HG03521 (cell line): ENCODE measurements at regions not wholly inside any gene's neighbourhood (a gene's known extent, or its start where the extent isn't known, plus 50 kb on each side); places are given as distances from the start of the nearest gene placed in this dataset.
"Not testable (repeated sequence)": the region's sequence is repeated elsewhere in the genome, so short reads cannot be mapped to it uniquely, and the experiment has no call there.

ENCODE experiments used
- ATAC-seq: cut with Tn5 transposase; IDR thresholded peaks from one replicate; pipeline ENCODE4 v1.9.1; 2021; ENCODE audit warnings: mild to moderate bottlenecking, moderate library complexity; ENCODE audit not compliant: unreplicated experiment

DNA sequence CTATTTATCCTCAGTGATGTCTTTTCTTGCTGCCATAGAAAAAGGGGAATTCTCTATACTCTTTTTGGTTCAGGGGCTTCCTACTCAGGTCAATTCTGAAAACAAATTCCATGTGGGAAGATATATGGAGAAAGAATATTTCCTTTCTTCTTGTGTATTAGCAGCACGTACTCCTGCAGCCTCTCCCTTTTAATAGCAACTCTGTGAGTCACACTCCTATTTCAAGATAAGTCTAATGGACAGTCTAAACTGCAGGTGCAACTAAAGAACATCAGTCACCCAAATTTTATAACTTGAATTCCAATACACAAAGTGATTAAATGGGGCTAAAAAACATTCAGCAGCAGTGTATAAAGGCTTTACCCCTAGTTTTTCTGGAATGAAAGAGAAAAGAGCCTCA lies 942.2 kb downstream of the CNTNAP5 start:
- ATAC-seq = no peak

DNA sequence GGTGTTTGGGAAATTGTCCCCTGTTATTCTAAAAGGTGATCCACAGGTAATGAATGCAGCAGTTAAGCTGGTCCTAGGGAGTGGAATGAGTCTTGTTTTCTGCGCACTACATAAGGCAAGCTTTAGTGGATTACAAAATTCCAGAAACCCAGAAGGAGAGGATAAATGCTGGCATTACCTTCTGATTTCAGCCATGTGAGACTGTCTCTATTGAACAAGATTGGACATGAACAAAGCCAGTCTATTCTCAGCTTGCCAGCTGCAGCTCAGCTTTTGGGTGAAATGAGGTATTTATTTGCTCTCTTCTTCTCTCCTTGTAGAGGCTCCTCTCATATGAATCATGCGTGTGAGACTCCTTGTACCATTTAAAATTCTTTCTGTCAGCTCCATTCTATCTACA lies 944.9 kb downstream of the CNTNAP5 start:
- ATAC-seq = no peak

DNA sequence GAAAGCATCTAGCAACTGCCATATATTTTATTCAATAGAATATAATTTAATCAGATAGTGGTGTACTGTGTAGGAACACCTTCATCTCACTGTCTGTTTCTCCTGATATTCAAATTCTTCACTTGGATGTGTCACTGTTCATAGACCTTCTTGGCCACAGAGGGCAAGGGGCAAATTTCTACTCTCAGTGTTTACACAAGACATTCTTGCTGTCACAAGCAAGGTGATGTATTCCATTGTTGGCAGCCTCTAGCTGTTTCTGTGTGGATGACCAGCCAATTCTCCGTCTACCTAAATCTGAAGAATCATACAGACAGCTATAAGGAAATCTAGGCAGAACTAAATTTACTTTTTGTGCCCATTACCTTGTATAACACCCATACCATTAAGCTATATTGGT lies 948.3 kb downstream of the CNTNAP5 start:
- no peak for ATAC-seq

DNA sequence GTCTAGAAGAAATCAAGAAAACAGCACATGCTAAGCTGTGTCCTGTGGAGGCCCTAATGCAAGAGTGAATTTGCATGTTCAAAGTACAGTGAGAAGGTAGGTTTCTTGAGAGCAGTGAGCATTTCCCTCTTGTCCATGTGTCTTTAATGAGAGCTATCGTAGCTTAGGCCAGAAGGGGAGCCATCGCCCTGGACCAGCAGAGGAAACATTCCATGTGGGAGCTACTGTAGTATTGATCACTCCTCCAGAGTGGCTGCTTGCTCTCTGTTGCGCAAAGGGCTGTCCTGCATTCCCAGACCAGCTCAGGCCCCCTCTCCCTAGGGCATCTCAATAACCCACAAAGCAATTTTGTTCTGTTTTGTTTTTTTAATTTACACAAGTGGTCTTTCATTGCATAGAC lies 950.1 kb downstream of the CNTNAP5 start:
- ATAC-seq = no peak

DNA sequence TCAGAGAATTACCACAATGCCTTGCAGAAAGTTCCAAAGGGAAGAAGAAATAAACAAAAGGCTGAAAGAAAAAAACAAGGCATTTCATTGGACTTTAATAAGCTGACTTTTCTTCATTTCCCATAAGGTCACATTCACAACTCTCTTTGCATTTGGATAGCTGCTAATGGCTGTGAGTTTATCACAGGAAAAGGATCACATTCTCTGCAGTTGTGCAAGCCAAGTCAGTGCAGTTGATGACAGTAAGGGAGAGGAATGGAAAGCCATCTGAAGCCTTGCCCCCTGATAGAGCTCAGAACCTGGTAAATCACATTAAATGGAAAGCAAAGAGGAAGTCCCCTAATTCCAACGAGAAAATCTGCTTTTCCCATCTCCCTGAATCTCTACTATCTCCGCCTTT lies 950.6 kb downstream of the CNTNAP5 start:
- ATAC-seq = no peak

DNA sequence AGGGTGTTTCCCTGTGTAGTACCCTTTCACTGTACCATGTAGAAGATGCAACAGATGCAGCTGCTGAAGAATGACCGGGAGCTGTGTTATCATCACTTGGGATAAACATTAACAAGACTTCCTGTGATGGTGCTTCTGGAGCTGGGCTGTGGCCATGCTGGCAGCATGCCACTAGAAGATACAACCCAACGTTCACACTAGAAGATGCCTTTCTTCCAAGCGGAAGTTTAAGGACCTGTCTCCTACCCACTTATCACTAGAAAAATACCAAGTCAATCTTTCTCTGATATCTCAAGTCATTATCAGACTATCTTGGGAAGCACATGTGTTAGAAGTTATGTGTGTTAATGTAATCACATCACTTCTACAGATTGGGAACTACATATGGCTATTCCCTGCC lies 953.5 kb downstream of the CNTNAP5 start:
- ATAC-seq = no peak

DNA sequence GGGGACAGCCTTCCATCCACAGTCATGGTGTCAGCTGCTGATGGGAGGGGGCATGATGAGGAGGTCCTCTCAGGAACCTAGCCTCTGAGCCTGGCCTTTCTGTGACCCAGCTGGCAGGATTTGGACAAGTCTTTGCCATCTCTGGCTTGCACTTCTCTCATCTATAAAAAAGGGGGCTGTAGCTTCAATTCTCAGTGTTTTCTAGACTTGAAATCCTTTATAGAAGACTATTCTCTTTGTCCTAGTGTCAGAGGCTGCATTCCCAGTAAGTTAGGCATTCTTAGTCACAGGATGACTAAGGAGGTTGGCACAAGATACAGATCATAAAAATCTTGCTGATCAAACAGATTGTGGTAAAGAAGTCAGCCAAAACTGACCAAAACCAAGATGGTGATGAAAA lies 958.5 kb downstream of the CNTNAP5 start:
- ATAC-seq = no peak

DNA sequence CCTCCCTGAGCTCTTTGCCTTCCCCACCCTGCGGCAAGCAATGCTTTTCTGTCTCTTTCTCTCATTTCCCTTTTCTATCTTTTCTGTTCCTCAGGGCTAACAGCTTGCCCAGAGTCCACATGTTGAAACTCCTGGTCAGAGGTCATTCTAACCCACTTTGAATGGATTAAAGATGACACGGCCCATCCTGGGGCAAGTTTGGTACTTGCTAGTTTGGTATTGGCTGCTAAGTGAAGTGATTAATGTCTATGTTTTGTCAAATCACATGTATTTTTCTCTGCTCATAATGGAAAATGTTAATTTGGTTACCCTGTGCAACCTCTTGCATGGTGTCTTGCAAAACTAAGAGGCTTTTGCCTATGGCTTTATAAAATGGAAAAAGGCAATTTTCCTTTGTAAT lies 960.2 kb downstream of the CNTNAP5 start:
- no peak for ATAC-seq

DNA sequence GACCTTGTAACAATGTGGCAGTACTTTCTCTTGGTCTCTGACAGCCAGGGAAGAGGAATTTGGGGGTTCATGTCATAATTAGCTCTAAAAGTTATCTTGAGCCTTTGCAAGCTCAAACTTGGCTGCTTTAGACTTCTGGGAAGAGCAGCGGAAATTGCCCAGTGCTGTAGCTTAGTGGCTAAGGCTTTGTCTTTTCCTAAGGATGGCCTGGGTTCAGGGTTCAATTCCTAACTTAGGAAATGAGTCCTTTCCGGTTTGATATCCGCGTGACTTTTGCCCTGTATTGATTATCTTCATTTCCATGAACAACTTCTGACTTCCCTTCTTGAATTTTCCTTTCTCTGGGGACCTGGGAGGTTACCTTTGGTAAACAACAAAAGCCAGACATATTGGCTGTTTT lies 961.0 kb downstream of the CNTNAP5 start:
- no peak for ATAC-seq

DNA sequence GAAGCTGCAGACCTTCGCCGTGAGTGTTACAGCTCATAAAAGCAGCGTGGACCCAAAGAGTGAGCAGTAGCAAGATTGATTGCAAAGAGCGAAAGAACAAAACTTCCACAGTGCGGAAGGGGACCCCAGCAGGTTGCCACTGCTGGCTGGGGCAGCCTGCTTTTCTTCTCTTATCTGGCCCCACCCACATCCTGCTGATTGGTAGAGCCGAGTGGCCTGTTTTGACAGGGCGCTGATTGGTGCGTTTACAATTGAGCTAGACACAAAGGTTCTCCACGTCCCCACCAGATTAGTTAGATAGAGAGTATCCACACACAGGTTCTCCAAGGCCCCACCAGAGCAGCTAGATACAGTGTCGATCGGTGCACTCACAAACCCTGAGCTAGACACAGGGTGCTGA lies 961.8 kb downstream of the CNTNAP5 start:
- ATAC-seq = not testable (repeated sequence)

DNA sequence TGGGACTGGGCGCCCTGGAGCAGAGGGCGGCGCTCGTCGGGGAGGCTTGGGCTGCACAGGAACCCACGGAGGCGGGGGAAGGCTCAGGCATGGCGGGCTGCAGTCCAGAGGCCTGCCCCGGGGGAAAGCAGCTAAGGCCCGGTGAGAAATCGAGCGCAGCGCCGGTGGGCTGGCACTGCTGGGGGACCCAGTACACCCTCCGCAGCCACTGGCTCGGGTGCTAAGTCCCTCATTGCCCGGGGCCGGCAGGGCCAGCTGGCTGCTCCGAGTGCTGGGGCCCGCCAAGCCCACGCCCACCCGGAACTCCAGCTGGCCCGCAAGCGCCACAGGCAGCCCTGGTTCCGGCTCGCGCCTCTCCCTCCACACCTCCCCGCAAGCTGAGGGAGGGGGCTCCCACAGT lies 962.3 kb downstream of the CNTNAP5 start:
- not testable (repeated sequence) for ATAC-seq

DNA sequence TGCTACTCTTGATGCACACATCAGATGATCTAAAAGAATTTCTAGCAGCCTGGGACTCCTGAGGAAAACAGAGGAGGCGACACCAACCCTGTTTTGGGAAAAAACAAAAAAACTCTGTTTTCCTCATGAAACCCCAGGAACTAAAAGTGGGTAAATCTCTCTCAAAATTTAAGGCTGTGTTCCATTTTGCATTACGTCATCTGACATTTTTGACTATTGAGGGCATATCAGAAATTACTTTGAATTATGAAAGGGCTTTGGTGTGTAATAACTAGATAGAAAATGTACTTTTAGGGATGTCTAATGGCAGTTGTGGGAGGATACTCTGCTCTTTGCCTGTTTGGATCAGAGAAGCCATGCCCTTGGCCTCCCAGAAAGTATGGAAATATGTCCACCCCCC lies 963.0 kb downstream of the CNTNAP5 start:
- no peak for ATAC-seq

DNA sequence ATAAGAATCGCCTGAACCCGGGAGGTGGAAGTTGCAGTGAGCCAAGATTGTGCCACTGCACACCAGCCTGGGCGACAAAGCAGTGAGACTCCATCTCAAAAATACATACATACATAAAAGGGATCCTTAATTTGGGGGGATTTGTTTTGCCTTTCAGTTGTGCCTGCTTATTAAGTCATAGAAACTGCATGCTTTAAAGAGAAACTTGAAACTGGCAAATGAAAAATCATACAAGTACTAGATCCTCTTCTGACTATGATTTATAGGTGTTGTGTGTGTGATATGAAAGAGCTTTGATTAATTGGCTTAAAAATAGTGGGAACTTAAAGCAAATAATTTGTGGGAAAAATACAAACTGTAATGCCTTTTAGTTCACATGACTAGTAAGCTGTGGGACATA lies 963.7 kb downstream of the CNTNAP5 start:
- no peak for ATAC-seq

DNA sequence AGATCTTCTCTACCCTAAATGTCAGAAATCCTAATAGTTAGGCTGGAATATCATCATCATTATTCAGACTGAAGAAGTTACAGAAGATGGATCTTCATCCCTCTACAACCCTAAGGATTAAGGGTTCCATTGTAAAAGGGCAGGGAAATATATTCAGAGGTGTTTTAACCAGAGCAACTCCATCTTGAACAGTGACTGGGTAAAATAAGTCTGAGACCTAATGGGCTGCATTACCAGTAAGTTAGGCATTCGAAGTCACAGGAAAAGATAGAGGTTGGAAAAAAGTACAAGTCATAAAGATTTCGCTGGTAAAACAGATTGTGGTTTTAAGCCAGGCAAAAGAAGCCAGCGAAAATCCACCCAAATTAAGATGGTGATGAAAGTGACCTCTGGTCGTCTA lies 968.7 kb downstream of the CNTNAP5 start:
- no peak for ATAC-seq

DNA sequence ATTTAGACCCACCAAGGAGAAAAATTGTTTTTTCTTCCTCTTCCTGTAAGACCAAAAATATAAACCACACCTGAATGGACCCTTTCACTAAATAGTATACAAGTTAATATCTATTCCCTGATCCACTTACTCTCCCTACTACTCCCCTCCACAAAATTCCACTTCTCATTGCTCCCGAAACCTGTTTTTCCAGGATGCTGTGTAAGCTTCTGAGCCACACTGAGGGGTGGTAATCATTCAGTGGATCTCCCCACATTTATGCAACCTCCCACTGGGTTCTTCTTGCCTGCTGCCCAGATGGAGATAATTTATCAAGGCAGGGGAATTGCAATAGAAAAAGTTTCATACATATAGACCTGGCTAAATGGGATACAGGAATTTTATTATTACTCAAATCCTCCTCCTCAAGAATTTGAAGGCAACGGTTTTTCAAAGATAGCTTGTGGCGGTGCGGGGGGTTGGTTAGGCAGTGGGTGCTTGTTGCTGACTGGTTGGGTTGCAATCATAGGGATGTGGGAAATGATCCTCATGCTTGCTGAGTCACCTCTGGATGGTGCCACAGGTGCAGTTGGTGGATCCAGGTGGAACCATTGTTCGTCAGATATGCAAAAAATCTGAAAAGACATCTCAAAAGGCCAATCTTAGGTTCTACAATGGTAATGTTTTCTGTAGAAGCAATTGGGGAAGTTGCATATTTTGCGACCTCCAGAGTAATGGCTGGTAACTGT lies 970.3 kb downstream of the CNTNAP5 start:
- no peak for ATAC-seq

DNA sequence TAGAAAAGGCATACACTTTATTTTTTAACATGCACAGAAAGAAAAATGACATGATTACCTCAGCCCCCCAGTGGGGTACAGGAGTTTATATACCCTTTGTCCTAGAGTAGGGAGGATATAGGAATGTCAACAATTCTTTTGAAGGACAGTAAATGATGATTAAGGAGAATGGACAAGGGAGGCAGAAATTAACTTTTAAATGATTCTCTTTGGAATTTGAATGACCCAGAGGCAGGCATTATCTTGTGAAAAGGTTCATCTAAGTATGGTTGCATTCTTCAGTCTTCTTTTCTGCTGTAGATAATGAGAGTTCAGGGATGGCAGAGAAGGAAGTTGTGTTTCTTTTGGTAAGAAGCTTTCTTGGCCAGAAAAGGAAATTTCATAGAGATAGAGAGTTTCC lies 971.3 kb downstream of the CNTNAP5 start:
- ATAC-seq = no peak

DNA sequence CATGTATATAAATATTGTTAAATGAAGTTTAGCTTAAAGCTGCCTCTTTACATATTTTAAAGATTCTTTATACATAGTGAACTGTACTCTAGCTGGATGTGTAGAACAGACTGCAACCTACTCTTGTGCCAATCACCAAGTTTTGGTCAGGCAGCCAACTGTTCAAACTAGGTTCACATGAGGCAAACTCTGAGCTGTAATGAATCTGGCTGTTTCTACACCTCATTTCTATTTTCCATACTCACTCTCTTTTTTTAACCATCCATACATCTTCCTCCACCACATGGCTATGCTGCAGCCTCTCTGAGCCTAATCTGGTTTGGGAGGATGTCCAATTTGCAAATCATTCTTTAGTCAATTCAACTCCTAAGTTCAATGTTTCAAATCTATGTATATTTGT lies 974.8 kb downstream of the CNTNAP5 start:
- no peak for ATAC-seq

DNA sequence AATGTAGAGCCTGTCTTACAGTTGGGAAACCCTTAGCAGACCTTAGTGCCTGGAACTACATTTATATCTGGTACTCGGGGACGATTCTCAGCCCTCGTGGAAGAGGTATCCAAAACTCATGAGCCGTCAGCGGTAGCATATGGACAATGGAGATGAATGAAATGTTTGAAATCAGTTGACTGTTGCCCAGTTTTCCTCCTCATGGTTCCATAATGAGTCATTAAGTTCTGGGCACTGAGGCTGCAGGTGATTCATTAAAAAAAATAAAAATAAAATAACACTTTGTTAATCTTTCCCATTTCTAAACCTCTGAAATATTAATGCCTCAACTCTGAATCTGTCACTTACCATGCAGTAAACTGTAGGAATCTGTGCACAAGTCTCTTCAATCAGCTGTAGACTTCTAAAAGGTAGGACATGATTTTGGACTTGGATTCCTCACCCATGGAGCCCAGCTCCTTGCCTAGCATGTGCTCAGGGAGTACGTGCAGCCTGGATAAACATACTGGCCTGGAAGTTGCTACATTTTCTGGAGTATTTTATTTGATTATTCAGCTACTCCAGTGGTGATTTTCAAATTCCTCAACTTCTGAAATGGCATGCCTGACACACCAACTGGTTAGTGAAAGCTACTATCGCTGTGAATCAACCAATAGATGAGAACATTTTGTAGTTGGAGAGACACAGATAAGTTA lies 979.2 kb downstream of the CNTNAP5 start:
- no peak for ATAC-seq

DNA sequence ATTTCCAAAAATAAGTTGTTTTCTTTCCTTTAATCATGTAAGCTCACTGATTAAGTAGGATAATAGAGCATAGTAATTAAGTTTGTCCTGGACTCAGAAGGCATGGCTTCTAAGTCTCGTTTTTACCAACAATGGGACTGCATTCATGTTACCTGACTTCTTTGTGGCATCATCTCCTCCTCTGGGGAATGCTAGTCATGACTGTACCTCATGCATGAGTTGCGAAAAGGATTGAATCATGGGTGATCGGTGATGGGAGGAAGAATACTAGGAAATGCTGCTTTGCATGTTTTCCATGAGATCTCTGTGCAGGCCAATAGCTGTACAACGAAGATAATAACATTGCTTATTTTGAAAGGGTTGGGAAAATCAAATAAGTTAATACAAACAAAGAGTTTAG lies 981.6 kb downstream of the CNTNAP5 start:
- ATAC-seq = no peak

DNA sequence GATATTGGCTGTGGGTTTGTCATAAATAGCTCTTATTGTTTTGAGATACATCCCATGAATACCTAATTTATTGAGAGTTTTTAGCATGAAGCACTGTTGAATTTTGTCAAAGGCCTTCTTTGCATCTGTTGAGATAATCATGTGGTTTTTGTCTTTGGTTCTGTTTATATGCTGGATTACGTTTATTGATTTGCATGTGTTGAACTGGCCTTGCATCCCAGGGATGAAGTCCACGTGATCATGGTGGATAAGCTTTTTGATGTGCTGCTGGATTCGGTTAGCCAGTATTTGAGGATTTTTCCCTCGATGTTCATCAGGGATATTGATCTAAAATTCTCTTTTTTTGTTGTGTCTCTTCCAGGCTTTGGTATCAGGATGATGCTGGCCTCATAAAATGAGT lies 1003.6 kb downstream of the CNTNAP5 start:
- ATAC-seq = not testable (repeated sequence)

DNA sequence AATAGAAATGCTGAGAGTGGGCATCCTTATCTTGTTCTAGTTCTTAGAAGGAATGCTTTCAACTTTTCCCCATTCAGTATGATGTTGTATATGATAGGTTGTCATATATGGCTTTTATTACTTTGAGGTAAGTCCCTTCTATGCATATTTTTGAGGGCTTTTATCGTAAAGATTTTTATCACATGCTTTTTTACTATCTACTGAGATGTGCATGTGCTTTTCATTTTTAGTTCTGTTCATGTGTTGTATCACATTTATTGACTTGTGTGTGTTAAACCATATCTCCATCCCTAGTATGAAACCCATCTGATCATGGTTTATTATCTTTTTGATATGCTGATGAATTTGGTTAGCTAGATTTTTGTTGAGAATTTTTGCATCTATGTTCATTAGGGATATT lies 1008.8 kb downstream of the CNTNAP5 start:
- ATAC-seq = no peak

DNA sequence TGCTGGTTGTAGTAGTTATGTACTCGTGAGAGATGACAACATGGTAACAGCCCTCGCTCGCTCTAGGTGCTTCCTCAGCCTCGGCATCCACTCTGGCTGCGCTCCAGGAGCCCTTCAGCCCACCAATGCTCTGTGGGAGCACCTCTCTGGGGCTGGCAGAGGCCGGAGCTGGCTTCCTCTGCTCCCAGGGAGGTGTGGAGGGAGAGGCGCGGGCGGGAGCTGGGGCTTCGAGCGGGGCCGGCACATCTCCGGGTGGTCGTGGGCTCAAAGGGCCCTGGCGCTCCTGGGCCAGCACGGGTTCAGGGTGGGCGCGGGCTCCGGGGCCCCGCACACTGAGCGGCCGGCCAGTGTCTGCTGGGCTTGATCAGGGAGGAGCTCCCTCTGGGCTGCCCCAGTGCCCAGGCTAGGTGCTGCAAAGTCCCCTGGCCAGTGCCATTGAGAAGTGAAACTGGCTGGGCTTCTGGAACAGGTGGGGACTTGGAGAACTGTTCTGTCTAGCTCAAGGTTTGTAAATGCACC lies 1012.1 kb downstream of the CNTNAP5 start:
- no peak for ATAC-seq

DNA sequence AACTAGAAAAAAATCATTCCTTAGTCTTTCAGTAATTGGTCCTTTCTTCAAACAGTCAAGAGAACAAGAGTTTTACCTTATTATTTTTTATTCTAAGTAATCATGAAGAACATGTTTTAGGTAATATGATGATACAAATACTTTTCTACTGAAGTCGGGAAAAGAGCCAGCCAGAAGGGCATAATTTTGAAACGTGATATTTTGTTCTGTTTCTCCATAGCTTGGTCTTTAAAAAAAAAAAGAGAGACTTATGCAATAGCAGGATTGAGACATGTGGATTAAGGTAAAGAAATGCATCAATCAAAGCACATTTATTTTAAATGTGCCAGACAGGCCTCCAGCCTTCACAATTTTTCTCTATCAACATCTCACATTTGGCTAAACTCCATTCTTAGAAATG lies 1016.8 kb downstream of the CNTNAP5 start:
- ATAC-seq = no peak
